Thyroid gland (tissue), 4 donors: ENCODE measurements at regions not wholly inside any gene's neighbourhood (a gene's known extent, or its start where the extent isn't known, plus 50 kb on each side); places are given as distances from the start of the nearest gene placed in this dataset.
A peak's percentile ranks its signal among the peaks of the same experiment; 100 is the strongest.

Source experiments
- DNase-seq, 2 donors: peaks; one replicate each; pipeline ENCODE4 v3.0.0-alpha.2; 2019
- H3K27ac ChIP-seq, 3 donors: fragments of 200-600 bp; sonication (generic); 1 replicate in 2 of 3; 2 replicates in 1 of 3; pipeline ENCODE4 v1.5.1; 2016 to 2019; ENCODE audit warnings: mild to moderate bottlenecking in 1 of 3, moderate library complexity in 1 of 3
- H3K27me3 ChIP-seq: fragments of 200-600 bp; sonication (generic); one replicate; pipeline ENCODE4 v1.5.1; 2019
- H3K36me3 ChIP-seq, 2 donors: fragments of 200-600 bp; sonication (generic); one replicate each; pipeline ENCODE4 v1.5.1; 2016 to 2019
- H3K4me1 ChIP-seq, 2 donors: fragments of 200-600 bp; sonication (generic); one replicate each; pipeline ENCODE4 v1.5.1; 2017 to 2019
- H3K4me3 ChIP-seq, 3 donors: fragments of 200-600 bp; sonication (generic); replicated peaks in 1 of 3; 1 replicate in 2 of 3; 2 replicates in 1 of 3; pipeline ENCODE4 v1.5.1; 2016; ENCODE audit warnings: mild to moderate bottlenecking in 1 of 3
- H3K9me3 ChIP-seq: fragments of 200-600 bp; sonication (generic); one replicate; pipeline ENCODE4 v1.5.1; 2017
- POLR2A ChIP-seq, 2 donors: fragments of 450-650 bp; IDR thresholded peaks; one replicate each; pipeline ENCODE4 v1.6.1; 2017; ENCODE audit warnings: antibody characterized with exemption in 2 of 2, mild to moderate bottlenecking in 2 of 2, moderate library complexity in 1 of 2
- WGBS, 2 donors: methylation state at CpG; one replicate each; pipeline ENCODE4 v1.1.5; 2017; 5-methylcytosine and 5-hydroxymethylcytosine counted together
- intact Hi-C: fragments of 100-400 bp; cut with DNase I; formaldehyde crosslinking; loops from one replicate; pipeline ENCODE4 v1.15.1; 2023
- TF ChIP-seq, protein P1 (sequence below), 6 experiments: fragments of 200-600 bp in 3 of 6; fragments of 450-650 bp in 3 of 6; sonication (generic) in 3 of 6; IDR thresholded peaks; one replicate each; pipeline ENCODE4 v1.5.1; 2016 to 2019; ENCODE audit warnings: antibody characterized with exemption in 6 of 6, mild to moderate bottlenecking in 2 of 6, inconsistent platforms in 1 of 6, moderate library complexity in 1 of 6

DNA sequence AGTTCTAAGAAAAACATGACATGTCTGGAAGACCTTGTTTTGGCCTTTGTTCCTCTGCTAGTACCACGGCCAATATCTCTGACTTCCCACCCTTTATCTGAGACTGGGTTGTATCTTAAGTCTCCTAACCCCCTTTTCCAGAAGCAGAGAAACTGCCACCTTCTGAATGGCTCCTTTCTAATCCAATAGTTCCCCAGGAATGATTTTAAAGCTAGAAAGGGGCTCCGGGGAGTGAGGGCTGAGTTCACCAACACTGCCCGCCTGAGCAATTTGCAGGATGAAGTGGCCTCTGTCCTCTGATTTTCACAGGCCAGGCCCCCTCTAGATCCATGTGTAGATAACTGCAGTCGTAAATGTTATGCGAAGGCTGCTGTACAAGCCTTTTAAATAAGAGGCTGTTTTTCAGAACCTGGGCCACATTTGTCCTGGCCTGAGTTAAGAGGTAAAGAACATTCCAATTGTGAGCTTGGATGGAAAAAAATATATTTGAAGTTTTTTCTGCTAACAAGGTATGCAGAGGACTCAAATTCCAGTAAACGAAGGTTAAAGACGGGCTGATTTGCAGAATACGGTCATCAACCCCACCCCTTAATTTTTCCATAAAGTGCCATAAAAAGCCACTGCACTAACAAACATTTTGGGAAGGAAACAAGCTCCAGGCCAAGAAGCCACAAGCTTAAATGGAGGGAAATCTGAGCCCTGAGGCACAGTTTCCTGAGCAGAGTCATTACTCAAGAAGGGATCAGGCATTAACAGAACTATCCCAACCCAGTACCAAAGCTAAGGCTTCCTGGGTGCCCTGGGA is 117.0 kb upstream of the MAF start:
- Histone ChIP-seq H3K4me3 (no peak overlapping the region), H3K27me3 (no peaks in the 10 kb centered on the region), H3K4me1 (peaks cover 46 to 51% of the 10 kb centered on the region in 2 donors), H3K9me3 (no peaks in the 10 kb centered on the region), H3K27ac (peak overlapping the region; percentile 49 to 89 (median 77)), H3K36me3 (no peaks in the 10 kb centered on the region)
- 46 to 55% methylated on average over 8 of the region's 8 CpGs for WGBS, 2 donors
- DNase-seq: no peak
- intact Hi-C loops: loop anchor here (10.0 kb wide), 1 partner anchor 63 kb away; no protein-coding TSS in a partner anchor
- TF ChIP-seq, protein P1, sequence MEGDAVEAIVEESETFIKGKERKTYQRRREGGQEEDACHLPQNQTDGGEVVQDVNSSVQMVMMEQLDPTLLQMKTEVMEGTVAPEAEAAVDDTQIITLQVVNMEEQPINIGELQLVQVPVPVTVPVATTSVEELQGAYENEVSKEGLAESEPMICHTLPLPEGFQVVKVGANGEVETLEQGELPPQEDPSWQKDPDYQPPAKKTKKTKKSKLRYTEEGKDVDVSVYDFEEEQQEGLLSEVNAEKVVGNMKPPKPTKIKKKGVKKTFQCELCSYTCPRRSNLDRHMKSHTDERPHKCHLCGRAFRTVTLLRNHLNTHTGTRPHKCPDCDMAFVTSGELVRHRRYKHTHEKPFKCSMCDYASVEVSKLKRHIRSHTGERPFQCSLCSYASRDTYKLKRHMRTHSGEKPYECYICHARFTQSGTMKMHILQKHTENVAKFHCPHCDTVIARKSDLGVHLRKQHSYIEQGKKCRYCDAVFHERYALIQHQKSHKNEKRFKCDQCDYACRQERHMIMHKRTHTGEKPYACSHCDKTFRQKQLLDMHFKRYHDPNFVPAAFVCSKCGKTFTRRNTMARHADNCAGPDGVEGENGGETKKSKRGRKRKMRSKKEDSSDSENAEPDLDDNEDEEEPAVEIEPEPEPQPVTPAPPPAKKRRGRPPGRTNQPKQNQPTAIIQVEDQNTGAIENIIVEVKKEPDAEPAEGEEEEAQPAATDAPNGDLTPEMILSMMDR (IDR thresholded peaks at IDR 0.05): no peak
- TF ChIP-seq POLR2A (IDR thresholded peaks at IDR 0.05): no peak

DNA sequence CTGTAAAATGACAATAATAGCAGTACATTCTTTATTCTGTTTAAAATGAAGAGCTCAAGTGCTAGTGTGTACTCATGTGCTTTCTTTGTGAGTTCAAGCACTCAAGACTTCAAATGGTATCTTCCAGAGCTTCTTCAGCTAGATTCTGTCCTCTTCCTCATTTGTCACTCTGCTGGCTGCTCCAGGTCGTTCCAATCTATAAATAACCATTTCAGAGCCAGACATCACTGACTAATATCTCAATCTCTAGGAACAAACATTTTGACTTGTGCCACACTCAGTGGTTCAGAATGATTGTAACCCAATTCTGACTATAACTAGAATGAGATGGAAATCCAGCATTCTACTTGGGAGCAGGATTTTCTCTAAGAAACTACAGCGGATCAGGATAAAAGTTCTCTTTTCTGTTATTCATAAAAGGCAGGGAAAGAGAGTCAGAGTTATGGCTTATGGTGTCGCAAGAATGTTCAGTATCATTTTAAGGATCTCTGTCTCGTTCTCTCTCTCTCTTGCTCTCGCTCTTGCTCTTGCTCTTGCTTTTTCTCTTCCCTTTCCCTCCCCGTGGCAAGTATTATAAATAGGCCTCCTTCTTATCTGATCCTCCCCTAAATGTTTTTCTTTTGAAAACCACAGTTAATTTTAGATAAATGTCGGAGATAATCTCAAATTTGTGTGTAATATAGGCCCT is 116.3 kb upstream of the MAF start:
- peak overlapping the region; percentile 49 to 89 (median 77) for H3K27ac ChIP-seq
- H3K27me3 ChIP-seq: no peaks in the 10 kb centered on the region
- H3K4me3 ChIP-seq: no peak overlapping the region
- H3K4me1 ChIP-seq: peaks cover 46 to 51% of the 10 kb centered on the region in 2 donors
- TF ChIP-seq POLR2A (IDR thresholded peaks at IDR 0.05): no peak
- TF ChIP-seq, protein P1 (IDR thresholded peaks at IDR 0.05): no peak
- WGBS, 2 donors: 55% methylated on average over 7 of the region's 7 CpGs
- no peak for DNase-seq
- no peaks in the 10 kb centered on the region for H3K9me3 ChIP-seq
- no peaks in the 10 kb centered on the region for H3K36me3 ChIP-seq
- intact Hi-C loops: loop anchor here (10.0 kb wide), 1 partner anchor 62 kb away; no protein-coding TSS in a partner anchor

DNA sequence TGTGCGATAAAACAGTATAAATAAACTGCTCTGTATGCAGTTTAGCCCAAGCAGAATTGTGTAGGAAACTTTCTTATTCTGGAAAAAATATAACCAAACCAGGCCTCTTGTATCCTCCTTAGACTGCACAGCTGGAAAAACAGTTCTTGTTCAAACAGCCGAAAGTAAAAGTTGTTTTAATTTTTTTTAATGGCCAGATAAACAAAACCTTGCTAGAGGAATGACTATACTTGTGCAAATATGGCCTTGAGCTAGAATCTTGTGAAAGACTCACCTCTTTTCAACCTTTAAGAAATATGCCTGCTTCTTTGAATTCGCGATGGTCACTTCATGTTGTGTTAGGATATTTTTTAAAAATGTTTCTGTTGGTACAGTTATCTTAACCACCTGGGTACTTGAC is 114.5 kb upstream of the MAF start:
- Histone ChIP-seq H3K4me3 (no peak overlapping the region), H3K27me3 (no peaks in the 10 kb centered on the region), H3K27ac (peak overlapping the region; percentile 49 to 89 (median 77)), H3K9me3 (no peaks in the 10 kb centered on the region), H3K36me3 (no peaks in the 10 kb centered on the region), H3K4me1 (peaks cover 46 to 51% of the 10 kb centered on the region in 2 donors)
- TF ChIP-seq, protein P1 (IDR thresholded peaks at IDR 0.05): no peak
- no peak for TF ChIP-seq POLR2A (IDR thresholded peaks at IDR 0.05)
- intact Hi-C loops: loop anchor here (10.0 kb wide), 1 partner anchor 60 kb away; no protein-coding TSS in a partner anchor
- no peak for DNase-seq
- 18 to 19% methylated on average over 4 of the region's 4 CpGs for WGBS, 2 donors

DNA sequence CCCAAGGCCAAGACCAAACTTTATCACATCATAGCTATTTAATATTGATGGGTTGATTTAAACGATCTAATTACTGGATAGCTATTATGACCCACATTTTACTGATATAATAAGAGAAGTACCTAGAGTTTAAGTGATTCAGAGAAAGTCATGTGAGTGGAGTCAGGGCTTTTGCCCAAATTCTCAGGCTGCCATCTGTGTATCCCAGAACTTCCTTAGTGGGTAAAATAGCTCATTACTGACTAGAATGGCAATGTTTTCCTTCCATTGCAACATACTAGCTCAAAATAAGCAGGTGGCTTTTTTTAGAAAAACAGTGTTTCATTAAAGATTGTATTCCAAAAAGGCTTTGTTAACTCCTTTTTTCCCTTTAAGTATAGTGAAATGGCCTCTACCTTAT is 113.9 kb upstream of the MAF start:
- Histone ChIP-seq H3K4me1 (peaks cover 46 to 51% of the 10 kb centered on the region in 2 donors), H3K9me3 (no peaks in the 10 kb centered on the region), H3K27me3 (no peaks in the 10 kb centered on the region), H3K36me3 (no peaks in the 10 kb centered on the region), H3K4me3 (no peak overlapping the region), H3K27ac (peak overlapping the region; percentile 49 to 89 (median 77))
- DNase-seq: no peak
- intact Hi-C loops: loop anchor here (10.0 kb wide), 1 partner anchor 60 kb away; no protein-coding TSS in a partner anchor
- TF ChIP-seq, protein P1 (IDR thresholded peaks at IDR 0.05): no peak
- no peak for TF ChIP-seq POLR2A (IDR thresholded peaks at IDR 0.05)
- 87 to 97% methylated on average over 1 of the region's 1 CpG for WGBS, 2 donors
